HUES6 (cell line): ENCODE measurements at regions not wholly inside any gene's neighbourhood (a gene's known extent, or its start where the extent isn't known, plus 50 kb on each side); places are given as distances from the start of the nearest gene placed in this dataset.

Experiments used
- H3K27ac ChIP-seq: 2 replicates; pipeline ENCODE4 v1.7.0; 2013; ENCODE audit warnings: low read depth, mild to moderate bottlenecking, low read length, inconsistent platforms
- H3K27me3 ChIP-seq: 2 replicates; pipeline ENCODE4 v1.6.1; 2013; ENCODE audit warnings: low read length; ENCODE audit not compliant: control insufficient read depth, insufficient read depth
- H3K36me3 ChIP-seq: 2 replicates; pipeline ENCODE4 v1.6.1; 2013; ENCODE audit warnings: low read length; ENCODE audit not compliant: control insufficient read depth, insufficient read depth
- H3K4me1 ChIP-seq: 2 replicates; pipeline ENCODE4 v1.6.1; 2013; ENCODE audit warnings: low read length; ENCODE audit not compliant: control insufficient read depth, insufficient read depth
- H3K4me3 ChIP-seq: 2 replicates; pipeline ENCODE4 v1.5.1; 2013; ENCODE audit warnings: low read depth, low read length
- H3K9ac ChIP-seq: one replicate; pipeline ENCODE4 v1.6.1; 2013; ENCODE audit warnings: mild to moderate bottlenecking, low read length
- H3K9me3 ChIP-seq: 2 replicates; pipeline ENCODE4 v1.6.1; 2013; ENCODE audit warnings: low read depth, low read length; ENCODE audit not compliant: control insufficient read depth, insufficient read depth

DNA sequence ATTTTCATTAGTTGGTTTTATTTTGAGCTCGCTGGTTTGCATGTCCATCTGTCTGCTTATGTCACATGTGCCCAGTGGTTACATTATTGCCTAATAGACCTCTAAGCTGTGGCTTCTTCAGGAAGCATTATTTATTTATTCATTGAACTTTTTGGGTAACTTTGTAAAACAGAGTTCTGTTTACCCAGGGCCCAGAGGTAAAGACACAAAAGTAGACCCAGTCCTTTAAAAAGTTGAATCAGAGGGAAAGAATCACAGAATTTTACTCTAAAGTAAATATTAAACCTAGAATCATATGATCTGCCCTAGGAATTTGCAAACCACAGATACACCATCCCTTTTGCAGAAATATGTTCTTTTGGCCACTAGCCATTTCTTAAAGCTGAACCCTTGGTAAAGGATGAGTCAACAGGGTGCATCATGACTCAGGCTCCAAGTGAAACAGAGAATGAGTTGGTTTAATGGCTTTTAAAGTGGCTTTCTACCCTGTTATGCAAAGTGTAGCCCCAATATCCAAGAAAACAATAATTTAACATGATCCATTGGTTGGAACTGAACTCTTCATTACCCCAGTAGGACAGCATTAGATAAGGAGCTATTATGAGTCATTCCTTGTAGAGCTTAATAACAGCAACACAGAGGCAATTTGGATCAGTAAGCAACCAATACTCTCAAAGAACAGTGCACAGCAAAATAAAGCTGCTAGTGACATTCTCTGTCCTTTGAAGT, 236.3 kb downstream of the KCNJ2 start:
- H3K27me3 ChIP-seq = no peaks in the 10 kb centered on the region
- H3K4me1 ChIP-seq = no peaks in the 10 kb centered on the region
- H3K4me3 ChIP-seq = no peak overlapping the region
- no peak overlapping the region for H3K27ac ChIP-seq
- no peaks in the 10 kb centered on the region for H3K36me3 ChIP-seq
- no peak overlapping the region for H3K9ac ChIP-seq
- H3K9me3 ChIP-seq = no peaks in the 10 kb centered on the region

DNA sequence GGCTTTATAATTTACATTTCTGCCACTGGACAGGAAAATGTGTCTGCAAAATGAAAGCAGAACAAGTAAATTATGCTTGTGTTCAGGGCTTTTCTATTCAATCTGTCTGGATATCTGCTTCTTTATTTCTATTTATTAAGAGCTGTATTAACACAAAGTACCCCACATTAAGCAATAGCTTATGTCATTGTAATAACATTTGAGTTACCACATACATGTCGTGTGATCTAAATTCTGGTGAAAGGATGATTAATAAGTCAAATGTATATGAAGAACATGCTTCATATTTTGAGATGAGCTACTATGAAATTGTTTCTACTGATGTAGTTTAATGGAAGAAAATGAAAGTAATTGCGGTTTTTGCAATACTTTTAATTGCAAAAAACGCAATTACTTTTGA, 238.2 kb downstream of the KCNJ2 start:
- H3K9me3 ChIP-seq = no peaks in the 10 kb centered on the region

DNA sequence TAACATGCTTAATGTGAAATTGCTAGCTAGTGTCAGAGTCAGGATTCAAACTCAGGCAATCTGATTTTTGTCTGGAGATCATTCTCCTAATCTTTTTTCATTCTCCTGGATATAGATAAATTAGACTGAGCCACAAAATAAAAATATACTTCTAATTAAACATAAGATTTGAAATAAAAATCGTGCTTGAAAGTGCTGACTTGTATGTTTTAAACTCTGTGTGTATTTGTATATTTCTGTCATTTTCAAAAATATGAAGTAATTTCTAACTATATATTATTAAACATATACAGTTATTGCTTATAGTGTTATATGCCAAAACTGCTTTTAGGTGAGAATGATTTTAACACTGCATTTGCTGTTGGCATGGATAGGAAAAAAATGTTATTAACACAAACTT, 239.4 kb downstream of the KCNJ2 start:
- H3K4me1 ChIP-seq = no peaks in the 10 kb centered on the region
- H3K9ac ChIP-seq = no peak overlapping the region
- no peak overlapping the region for H3K4me3 ChIP-seq
- no peak overlapping the region for H3K27ac ChIP-seq
- H3K27me3 ChIP-seq = no peaks in the 10 kb centered on the region
- H3K36me3 ChIP-seq = no peaks in the 10 kb centered on the region
- no peaks in the 10 kb centered on the region for H3K9me3 ChIP-seq

More for the DNA sequence above, 238.2 kb downstream of the KCNJ2 start:
- Histone ChIP-seq H3K9ac (no peak overlapping the region), H3K27me3 (no peaks in the 10 kb centered on the region), H3K27ac (no peak overlapping the region), H3K4me3 (no peak overlapping the region), H3K4me1 (no peaks in the 10 kb centered on the region), H3K36me3 (no peaks in the 10 kb centered on the region)

DNA sequence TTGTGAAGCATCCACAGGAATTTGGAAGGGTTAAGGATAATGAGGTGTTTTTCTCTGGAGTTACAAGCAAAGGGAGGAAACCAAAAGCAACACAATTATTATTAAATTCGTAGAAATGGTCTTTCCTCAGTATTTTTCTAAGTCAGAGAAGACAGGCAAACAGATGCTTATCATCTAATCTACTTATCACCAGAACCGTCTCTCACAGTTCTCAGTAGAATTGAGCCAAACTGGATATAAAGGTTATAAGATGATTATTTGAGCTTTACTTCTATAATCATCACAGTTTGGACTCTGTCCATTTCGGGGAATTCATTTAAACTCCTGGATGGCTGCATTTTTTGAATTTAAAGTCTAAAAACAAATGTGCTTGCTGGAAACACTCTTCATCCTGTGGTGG, 245.0 kb downstream of the KCNJ2 start:
- Histone ChIP-seq H3K9me3 (no peaks in the 10 kb centered on the region), H3K27me3 (no peaks in the 10 kb centered on the region), H3K4me1 (no peaks in the 10 kb centered on the region), H3K4me3 (no peak overlapping the region), H3K36me3 (no peaks in the 10 kb centered on the region), H3K27ac (no peak overlapping the region), H3K9ac (no peak overlapping the region)

DNA sequence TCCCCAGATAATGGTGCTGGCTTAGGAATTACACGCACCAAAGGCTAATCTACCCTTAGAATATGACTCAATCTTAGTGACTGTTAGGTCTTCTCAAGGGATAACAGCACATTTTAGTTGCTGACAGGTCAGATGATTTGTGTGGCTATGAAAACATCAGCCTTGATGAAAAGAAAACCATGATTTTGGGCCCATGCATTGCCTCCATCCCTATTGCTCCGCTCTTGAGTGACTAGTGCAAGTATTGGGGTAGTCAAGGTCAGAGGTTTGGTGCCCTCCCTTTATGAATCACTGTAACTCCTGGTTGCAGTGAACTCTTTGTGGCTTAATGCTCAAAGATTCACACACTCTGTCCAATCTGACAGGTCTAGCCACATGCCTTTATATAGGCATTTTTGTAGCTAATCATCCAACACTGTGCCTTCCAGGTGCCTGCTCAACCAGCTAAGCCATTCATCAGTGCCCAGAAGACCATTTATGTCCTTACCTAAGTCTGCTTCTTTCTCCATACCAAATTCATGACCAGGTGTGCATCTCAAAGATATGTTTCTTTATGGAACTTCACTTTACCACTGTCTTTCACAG, 251.6 kb downstream of the KCNJ2 start:
- Histone ChIP-seq H3K36me3 (no peaks in the 10 kb centered on the region), H3K9ac (no peak overlapping the region), H3K4me3 (no peak overlapping the region), H3K27me3 (no peaks in the 10 kb centered on the region), H3K27ac (no peak overlapping the region), H3K9me3 (no peaks in the 10 kb centered on the region), H3K4me1 (no peaks in the 10 kb centered on the region)

DNA sequence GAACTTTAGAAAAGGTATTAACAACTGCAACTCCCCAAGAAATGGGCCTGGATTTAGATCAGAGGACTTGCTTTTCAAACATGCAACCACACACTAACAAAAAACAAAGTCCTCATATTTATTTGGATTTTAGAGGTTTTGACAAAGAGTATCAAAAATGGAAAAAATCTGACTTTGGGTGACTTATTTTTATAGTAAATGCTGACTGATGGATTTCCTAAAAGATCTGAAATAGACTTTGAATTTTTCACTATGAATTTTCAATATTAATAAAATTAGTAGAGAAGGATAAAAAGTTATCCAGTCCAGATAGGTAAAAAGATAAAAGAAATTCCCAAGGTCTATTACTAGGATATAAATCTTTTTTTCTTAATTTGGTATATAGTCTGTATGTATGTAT, 253.5 kb downstream of the KCNJ2 start:
- Histone ChIP-seq H3K4me1 (no peaks in the 10 kb centered on the region), H3K27me3 (no peaks in the 10 kb centered on the region), H3K9ac (no peak overlapping the region), H3K9me3 (no peaks in the 10 kb centered on the region), H3K4me3 (no peak overlapping the region), H3K27ac (no peak overlapping the region), H3K36me3 (no peaks in the 10 kb centered on the region)

DNA sequence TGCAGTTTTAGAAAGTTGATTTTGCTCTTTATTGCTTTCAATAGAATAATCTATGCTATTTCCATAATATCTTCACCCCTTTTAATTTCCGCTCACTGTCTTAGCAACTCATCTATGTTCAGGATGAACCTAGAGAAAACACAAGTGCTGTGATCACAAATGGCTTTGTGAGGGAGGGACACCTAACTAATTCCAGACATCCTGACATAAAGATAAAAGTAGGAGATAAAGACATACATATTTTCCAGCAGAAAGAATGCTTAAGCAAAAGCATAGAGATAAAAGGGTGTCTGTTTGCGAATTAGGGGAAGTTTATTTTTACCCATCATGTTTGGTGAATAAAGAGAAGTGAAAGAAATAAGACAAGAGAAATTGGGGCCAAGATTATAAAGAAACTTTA, 254.2 kb downstream of the KCNJ2 start:
- Histone ChIP-seq H3K27me3 (no peaks in the 10 kb centered on the region), H3K36me3 (no peaks in the 10 kb centered on the region), H3K4me3 (no peak overlapping the region), H3K9me3 (no peaks in the 10 kb centered on the region), H3K9ac (no peak overlapping the region), H3K4me1 (no peaks in the 10 kb centered on the region), H3K27ac (no peak overlapping the region)

DNA sequence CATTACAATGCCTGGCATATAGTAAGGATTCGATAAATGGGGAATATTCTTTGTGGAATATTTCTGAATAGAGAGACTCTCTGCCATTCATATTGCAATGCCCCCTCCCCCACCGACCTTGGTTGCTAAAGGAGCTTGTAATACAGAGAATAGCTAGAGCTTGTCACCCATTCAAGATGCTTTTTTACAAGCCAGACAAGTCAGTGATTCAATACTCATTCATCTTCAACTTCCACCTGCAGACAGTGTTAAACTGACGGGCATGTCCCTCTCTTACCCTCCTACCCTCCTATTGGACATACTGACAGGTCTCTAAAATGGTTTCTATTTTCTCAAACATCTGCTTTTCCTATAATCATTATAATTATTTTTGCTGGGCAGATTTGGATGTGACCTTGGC, 257.4 kb downstream of the KCNJ2 start:
- no peaks in the 10 kb centered on the region for H3K36me3 ChIP-seq
- H3K9ac ChIP-seq = no peak overlapping the region
- no peaks in the 10 kb centered on the region for H3K4me1 ChIP-seq
- no peaks in the 10 kb centered on the region for H3K27me3 ChIP-seq
- no peak overlapping the region for H3K4me3 ChIP-seq
- no peak overlapping the region for H3K27ac ChIP-seq
- no peaks in the 10 kb centered on the region for H3K9me3 ChIP-seq

DNA sequence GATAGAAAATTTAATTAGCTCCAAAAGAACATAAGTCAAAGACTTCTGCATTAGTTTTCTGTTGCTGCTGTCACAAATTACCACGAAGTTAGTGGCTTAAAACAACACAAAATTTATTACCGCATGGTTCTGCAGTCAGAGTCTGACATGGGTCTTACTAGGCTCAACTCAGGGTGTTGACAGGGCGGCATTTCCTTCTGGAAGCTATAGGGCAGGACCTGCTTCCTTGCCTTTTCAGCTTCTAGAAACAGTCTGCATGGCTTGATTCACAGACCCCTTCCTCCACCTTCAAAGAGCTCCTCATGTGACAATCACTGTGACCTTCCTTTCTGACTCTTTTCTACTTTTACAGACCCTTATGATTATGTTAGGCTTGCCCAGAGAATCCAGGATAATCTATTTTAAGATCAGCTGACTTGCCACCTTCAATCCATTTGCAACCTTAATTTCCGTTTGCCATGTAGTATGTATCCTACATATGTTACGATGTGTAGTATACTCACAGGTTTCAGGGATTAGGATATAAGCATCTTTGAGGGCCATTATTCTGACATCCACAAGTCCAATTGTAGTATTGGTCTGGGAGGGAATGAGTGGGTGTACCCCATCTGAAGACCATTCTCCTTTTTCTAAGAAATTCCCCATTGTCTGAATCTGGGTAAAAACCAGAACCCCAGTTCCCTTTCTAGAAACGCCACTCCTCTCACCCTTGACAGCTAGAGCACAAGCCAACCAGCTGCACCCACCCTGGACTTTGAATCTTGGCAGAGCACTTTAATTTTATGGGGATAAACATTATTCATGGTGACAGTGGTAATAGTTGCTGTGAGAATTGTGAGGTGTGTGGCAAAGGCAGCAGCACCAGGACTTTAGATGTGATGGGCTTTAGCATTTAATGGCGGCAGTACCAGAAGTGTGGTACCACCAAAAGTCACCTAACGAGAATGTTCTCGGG, 265.5 kb downstream of the KCNJ2 start:
- no peak overlapping the region for H3K4me3 ChIP-seq
- no peak overlapping the region for H3K9ac ChIP-seq
- no peaks in the 10 kb centered on the region for H3K9me3 ChIP-seq
- H3K27ac ChIP-seq = no peak overlapping the region
- H3K36me3 ChIP-seq = no peaks in the 10 kb centered on the region
- no peaks in the 10 kb centered on the region for H3K27me3 ChIP-seq
- H3K4me1 ChIP-seq = no peaks in the 10 kb centered on the region; the same call in 1 of the 2 replicates

DNA sequence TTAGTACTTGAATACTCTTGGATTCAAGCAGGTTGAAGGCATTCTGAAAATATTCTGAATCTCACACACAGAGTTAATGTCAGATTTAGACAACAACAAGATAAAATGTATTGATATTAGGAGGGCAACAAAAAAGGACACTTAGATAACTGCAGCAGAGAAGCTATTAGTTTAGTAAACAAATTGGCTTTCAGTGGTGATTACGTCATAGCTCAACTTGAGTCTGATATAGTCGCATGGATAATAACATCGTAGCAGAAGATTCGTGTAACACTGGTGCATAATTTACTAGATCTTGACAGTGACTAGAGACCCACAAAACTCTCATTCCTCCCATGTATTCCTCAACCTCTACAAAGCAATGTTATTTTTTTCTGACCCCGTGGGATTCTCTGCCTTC, 268.3 kb downstream of the KCNJ2 start:
- Histone ChIP-seq H3K9ac (no peak overlapping the region), H3K4me3 (no peak overlapping the region), H3K36me3 (no peaks in the 10 kb centered on the region), H3K27me3 (no peaks in the 10 kb centered on the region), H3K4me1 (no peaks in the 10 kb centered on the region; the same call in 1 of the 2 replicates), H3K27ac (no peak overlapping the region), H3K9me3 (no peaks in the 10 kb centered on the region)

DNA sequence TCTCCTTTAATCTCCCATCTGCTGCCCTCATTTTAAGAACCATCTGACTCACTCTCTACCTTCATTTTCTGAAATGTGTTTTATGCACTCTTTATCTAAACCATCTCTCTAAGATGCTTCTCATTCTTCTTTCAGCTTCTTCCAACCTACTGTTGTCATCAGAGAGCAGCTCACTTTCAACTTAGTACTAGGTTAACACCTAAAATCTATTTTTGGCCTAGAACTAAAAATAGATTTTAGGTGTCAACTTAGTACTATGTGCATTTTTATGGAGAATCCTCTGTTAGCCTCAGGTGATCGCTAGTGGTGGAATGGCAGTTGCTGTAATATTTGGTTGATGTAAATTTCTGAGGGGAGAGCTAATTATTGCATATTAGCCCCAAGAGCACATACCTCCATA, 277.1 kb downstream of the KCNJ2 start:
- Histone ChIP-seq H3K9me3 (peaks cover 5% of the 10 kb centered on the region; the same call in 1 of the 2 replicates), H3K4me3 (no peak overlapping the region), H3K36me3 (no peaks in the 10 kb centered on the region), H3K4me1 (peaks cover 5% of the 10 kb centered on the region; the same call in 1 of the 2 replicates), H3K9ac (no peak overlapping the region), H3K27ac (no peak overlapping the region), H3K27me3 (no peaks in the 10 kb centered on the region)
